Endothelial cell of umbilical vein (primary cell): ENCODE measurements at regions not wholly inside any gene's neighbourhood (a gene's known extent, or its start where the extent isn't known, plus 50 kb on each side); places are given as distances from the start of the nearest gene placed in this dataset.

Source experiments
- CTCF ChIP-seq, 2 donors: IDR thresholded peaks; 1 replicate in 1 of 2; 2 replicates in 1 of 2; pipeline ENCODE4 v1.5.1; 2011; ENCODE audit warnings: low read length in 2 of 2, mild to moderate bottlenecking in 2 of 2, moderate library complexity in 2 of 2, control low read depth in 1 of 2, inconsistent platforms in 1 of 2, low read depth in 1 of 2; ENCODE audit not compliant: insufficient read depth in 1 of 2; ENCODE audit errors: extremely low read depth in 1 of 2
- EZH2 ChIP-seq: IDR thresholded peaks from 2 replicates; pipeline ENCODE4 v1.6.1; 2012; ENCODE audit warnings: borderline replicate concordance, low read depth, mild to moderate bottlenecking, moderate library complexity, low read length, inconsistent platforms; ENCODE audit not compliant: severe bottlenecking
- FOS ChIP-seq: IDR thresholded peaks from 2 replicates; pipeline ENCODE4 v1.6.1; 2011; ENCODE audit warnings: mild to moderate bottlenecking, low read length, moderate library complexity, borderline replicate concordance; ENCODE audit not compliant: insufficient read depth
- GATA2 ChIP-seq: IDR thresholded peaks from 2 replicates; pipeline ENCODE4 v1.7.0; 2011; ENCODE audit warnings: low read depth, mild to moderate bottlenecking, moderate library complexity, mixed read lengths, low read length; ENCODE audit not compliant: insufficient read length, insufficient read depth
- JUN ChIP-seq: IDR thresholded peaks from 2 replicates; pipeline ENCODE4 v1.6.1; 2011; ENCODE audit warnings: borderline replicate concordance, low read depth; ENCODE audit not compliant: insufficient read length, insufficient read depth
- MYC ChIP-seq: IDR thresholded peaks from one replicate; pipeline ENCODE4 v1.6.1; 2011; ENCODE audit warnings: mild to moderate bottlenecking, low read depth, low read length
- POLR2A ChIP-seq: IDR thresholded peaks from 2 replicates; pipeline ENCODE4 v1.6.1; 2012; ENCODE audit warnings: low read depth, mild to moderate bottlenecking, control low read depth, low read length
- POLR2AphosphoS5 ChIP-seq: IDR thresholded peaks from 2 replicates; pipeline ENCODE4 v1.6.1; 2012; ENCODE audit warnings: low read depth, mild to moderate bottlenecking, control low read depth, low read length, moderate library complexity; ENCODE audit not compliant: insufficient read depth
- TF ChIP-seq, protein P1 (sequence below): IDR thresholded peaks from 2 replicates; pipeline ENCODE4 v1.6.1; 2011; ENCODE audit not compliant: insufficient read depth, insufficient read length

DNA sequence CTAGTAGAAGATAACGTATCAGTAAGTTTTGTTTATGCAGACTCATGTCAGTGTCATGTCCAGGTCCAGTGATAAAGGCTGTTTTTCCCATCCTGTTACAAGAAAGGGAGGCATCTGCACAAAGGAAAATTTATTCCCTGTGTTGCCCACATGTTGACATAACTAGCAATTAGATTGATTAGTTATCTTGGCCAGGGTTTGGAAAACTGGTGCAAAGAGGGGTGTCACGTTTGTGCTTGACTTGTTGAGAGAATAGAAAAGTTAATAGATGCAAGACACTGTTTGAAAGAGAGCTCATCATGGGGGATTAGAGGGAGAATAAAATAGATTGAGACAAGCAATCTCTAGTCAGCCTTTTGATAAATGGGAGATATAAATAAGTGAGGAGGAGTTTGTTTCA, 1357.0 kb upstream of the AGA start:
- TF ChIP-seq CTCF (IDR thresholded peaks at IDR 0.05; ENCODE audit: extremely low read depth in 1 of 2, insufficient read depth in 1 of 2, low read depth in 1 of 2, low read length in 2 of 2) (no peak), POLR2AphosphoS5 (no peak), POLR2A (no peak), FOS (no peak), JUN (no peak), EZH2 (no peak), MYC (no peak), GATA2 (no peak)
- TF ChIP-seq, protein P1, sequence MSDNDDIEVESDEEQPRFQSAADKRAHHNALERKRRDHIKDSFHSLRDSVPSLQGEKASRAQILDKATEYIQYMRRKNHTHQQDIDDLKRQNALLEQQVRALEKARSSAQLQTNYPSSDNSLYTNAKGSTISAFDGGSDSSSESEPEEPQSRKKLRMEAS, result no peak
